Panc1 (cell line): ENCODE measurements at regions not wholly inside any gene's neighbourhood (a gene's known extent, or its start where the extent isn't known, plus 50 kb on each side); places are given as distances from the start of the nearest gene placed in this dataset.

Experiments
- POLR2AphosphoS5 ChIP-seq: IDR thresholded peaks from 2 replicates; pipeline ENCODE4 v1.6.1; 2012; ENCODE audit warnings: mild to moderate bottlenecking, low read depth, low read length, moderate library complexity
- REST ChIP-seq, 2 experiments: IDR thresholded peaks; 2 replicates each; pipeline ENCODE4 v1.6.1; 2011 to 2012; ENCODE audit warnings: low read depth in 2 of 2, control low read depth in 1 of 2, low read length in 1 of 2, mild to moderate bottlenecking in 1 of 2, moderate library complexity in 1 of 2; ENCODE audit not compliant: insufficient read depth in 1 of 2
- SIN3A ChIP-seq: IDR thresholded peaks from 2 replicates; pipeline ENCODE4 v1.6.1; 2012; ENCODE audit warnings: low read depth, mild to moderate bottlenecking, low read length, moderate library complexity, borderline replicate concordance; ENCODE audit not compliant: insufficient read depth
- TF ChIP-seq, protein P1 (sequence below): fragments of 450-650 bp; IDR thresholded peaks from 2 replicates; pipeline ENCODE4 v1.5.1; 2017; ENCODE audit warnings: mild to moderate bottlenecking

GRCh38 chr13:106804991-106805390, 237.1 kb upstream of the ARGLU1 start:
- TF ChIP-seq POLR2AphosphoS5 (no peak), REST (IDR thresholded peaks at IDR 0.05; ENCODE audit: insufficient read depth in 1 of 2, low read depth in 2 of 2, low read length in 1 of 2) (no peak), SIN3A (no peak)
- TF ChIP-seq, protein P1, sequence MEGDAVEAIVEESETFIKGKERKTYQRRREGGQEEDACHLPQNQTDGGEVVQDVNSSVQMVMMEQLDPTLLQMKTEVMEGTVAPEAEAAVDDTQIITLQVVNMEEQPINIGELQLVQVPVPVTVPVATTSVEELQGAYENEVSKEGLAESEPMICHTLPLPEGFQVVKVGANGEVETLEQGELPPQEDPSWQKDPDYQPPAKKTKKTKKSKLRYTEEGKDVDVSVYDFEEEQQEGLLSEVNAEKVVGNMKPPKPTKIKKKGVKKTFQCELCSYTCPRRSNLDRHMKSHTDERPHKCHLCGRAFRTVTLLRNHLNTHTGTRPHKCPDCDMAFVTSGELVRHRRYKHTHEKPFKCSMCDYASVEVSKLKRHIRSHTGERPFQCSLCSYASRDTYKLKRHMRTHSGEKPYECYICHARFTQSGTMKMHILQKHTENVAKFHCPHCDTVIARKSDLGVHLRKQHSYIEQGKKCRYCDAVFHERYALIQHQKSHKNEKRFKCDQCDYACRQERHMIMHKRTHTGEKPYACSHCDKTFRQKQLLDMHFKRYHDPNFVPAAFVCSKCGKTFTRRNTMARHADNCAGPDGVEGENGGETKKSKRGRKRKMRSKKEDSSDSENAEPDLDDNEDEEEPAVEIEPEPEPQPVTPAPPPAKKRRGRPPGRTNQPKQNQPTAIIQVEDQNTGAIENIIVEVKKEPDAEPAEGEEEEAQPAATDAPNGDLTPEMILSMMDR, result no peak
